DMS114 treated with DMSO at 0.1 percent for 48 hours (cell line): ENCODE measurements at regions not wholly inside any gene's neighbourhood (a gene's known extent, or its start where the extent isn't known, plus 50 kb on each side); places are given as distances from the start of the nearest gene placed in this dataset.

Experiments
- DNase-seq: peaks from one replicate; lab custom pipeline; 2025; ENCODE audit not compliant: unreplicated experiment; lab: John Stamatoyannopoulos, UW

DNA sequence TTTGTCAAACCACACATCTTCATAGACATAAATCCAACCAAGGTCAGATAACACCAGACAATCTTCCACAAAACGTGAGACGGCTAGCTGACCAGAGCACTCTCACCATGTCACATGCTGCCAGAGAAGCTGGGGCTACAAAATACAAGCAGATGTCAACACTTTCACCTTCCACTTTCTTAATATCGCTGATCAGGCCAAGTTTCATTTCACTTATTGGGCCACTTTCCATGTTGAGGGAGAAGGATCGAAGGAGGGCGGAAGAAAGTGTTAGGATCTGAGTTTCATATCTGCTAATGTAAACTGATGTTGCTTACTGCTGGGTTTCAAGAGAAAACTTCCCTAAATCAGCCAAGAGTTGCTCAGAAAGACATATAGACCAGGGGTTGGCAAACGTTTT, 177.0 kb upstream of the PRDM1 start:
- DNase-seq: no peak

DNA sequence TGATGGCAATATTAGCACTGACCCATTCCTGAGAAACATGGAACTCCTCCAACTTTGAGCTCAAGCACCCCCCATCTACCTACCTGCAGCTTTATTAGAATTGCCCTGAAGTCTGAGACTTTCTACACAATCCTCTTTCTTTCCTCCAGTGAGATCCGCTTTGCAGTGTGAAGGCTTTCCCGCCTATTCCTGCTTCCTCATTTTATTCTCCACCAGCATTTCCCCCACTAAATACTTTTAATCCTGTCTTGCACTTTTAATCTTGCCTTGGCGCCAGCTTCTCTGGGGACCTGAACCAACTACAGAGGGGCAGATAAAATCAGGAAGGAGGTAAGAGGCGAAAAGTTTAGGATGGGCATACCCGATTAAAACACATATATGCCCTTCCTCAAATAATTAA, 178.1 kb upstream of the PRDM1 start:
- no peak for DNase-seq

DNA sequence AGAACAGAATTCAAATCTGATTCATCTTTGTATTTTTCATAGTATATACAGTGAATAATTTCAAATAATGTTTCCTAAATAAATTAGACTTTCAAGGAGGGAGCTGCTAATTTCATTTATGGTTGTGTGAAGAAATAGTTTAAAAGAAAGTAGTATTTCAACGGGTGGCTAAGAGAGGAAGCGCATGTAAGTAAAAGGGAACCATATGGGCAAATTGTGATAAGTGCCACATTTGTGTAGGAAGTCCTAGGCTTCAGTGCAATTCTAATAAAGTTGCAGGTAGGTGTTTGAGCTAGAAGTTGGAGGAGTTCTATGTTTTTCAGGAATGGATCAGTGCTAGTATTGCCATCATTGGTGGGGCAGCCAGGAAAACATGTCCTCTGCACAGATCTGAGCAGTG, 178.8 kb upstream of the PRDM1 start:
- no peak for DNase-seq

DNA sequence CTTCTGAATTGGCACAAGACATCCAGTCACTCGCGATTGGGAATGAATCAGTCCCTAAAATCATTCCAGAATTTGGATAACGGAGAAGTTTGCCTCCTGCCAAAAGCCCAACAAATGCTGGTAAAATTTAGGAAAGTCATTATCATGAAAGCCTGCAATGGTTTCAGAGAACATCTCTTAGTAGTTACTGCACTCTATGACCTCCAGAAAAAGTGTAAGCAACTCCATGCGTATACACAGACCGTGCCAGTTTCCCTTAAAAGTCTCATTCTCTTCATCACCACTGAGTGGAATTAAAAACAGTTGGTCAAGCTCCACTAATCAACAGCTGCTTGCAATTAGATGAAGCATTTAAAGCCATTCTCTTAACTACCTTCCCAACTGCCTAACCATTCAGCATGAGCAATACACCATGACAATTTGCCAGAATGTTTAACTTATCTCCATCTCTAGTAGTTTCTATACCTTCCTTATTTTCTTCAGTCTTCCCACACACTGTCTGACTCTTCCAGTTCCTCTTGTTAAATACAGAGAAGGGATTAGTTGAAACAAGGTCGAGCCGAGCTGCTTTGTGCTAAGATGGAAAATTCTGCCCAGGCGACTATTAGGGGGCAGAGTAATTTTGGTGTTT, 183.6 kb upstream of the PRDM1 start:
- DNase-seq: no peak

DNA sequence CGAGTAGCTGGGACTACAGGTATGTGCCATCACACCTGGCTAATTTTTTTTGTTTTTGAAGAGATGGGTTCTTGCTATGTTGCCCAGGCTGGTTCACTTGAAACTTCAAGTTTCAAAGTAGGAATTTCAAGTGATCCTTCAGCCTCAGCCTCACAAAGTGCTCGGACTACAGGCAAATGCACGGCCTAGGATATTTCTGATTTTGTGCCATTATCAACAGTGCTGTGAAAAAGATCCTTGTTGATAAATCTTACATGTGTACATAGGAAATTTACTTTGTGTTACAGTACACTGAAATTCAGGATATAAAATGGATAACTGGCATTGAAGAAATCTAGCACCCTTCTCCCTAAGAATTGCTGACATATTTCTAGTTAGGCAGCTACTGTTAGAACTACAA, 184.6 kb upstream of the PRDM1 start:
- no peak for DNase-seq

DNA sequence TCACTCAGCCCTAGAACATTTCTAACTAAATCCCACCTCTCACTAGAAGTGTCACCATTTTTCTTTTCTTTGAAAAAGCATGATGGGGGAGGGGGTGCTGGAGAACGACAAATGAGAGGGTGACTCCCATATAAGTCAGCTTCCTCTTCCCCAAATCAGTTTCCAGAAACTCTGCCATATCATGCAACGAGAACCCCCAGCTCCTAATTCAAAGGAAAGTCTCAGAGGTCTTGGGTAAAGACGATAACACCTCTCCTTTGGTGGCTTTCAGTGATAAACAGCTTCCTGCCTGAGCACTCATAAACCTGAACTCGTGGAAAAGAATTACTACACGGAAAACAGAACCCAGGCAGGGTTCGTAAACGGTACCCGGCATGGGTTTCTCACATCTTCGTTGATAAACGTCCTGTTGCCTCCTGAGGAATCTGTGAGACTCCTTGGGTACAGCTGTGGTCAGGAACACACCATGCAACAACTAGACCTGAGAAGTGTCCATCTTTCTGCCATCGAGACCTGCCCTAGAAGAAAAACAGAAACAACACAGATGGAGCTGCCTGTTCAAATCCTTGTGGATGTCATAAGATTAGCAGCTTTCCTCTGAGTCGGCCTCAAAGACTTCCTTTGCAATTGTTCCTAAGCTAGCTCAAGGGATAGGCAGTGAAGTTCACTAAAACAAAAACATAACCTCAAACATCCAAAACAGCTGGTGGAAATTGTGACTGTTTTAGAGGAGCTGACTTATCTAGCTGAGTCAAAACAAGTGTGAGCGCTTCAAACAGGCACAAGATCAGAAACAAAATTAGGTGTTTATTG, 185.8 kb upstream of the PRDM1 start:
- no peak for DNase-seq

DNA sequence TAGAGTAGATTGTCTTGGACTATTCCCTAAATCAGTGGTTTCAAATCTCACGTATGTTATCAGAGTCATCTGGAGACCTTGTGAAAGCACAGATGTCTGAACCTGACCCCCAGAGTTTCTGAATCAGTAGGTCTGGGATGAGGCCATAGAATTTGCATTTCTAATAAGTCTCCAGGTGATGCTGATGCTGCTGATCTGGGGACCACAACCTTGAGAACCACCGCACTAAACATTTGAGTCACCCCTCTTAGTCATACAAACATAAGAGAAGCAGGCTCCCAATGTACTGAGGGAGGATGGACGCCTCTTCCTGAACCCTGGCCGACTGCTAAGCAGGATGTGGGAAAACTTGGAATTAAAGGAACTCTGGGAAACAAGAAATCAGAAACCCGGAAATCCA, 187.8 kb upstream of the PRDM1 start:
- no peak for DNase-seq

DNA sequence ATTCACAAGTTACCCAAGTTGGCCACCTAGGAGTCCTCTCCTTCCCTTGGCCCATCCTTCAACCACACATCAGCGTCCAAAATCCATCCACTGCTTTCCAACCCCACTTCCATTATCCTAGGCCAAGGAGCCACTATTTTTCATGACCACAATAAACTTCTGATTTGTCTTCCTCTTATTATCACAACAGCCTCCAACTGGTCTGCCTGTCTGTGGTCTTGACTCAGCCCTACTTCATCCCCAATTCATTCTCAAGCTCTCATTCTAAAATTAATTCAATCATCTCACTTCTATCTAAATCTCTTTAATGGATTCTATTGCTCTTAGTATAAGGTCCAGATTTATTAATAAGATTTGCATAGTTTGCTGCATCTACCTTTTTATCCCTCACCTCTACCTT, 189.0 kb upstream of the PRDM1 start:
- DNase-seq: no peak

DNA sequence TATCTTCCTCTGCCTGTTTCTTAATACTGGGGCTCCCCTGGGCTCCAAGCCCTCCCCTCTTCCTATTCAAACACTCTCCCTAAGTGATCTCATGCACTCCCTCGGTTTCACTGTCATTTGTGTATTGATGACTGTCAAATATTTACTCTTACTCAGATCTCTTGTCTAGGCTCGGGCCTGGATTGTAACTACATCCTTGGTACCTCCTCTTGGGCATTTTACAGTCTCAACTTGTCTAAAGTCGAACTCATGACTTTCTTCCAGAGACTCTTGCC, 189.4 kb upstream of the PRDM1 start:
- DNase-seq: no peak

DNA sequence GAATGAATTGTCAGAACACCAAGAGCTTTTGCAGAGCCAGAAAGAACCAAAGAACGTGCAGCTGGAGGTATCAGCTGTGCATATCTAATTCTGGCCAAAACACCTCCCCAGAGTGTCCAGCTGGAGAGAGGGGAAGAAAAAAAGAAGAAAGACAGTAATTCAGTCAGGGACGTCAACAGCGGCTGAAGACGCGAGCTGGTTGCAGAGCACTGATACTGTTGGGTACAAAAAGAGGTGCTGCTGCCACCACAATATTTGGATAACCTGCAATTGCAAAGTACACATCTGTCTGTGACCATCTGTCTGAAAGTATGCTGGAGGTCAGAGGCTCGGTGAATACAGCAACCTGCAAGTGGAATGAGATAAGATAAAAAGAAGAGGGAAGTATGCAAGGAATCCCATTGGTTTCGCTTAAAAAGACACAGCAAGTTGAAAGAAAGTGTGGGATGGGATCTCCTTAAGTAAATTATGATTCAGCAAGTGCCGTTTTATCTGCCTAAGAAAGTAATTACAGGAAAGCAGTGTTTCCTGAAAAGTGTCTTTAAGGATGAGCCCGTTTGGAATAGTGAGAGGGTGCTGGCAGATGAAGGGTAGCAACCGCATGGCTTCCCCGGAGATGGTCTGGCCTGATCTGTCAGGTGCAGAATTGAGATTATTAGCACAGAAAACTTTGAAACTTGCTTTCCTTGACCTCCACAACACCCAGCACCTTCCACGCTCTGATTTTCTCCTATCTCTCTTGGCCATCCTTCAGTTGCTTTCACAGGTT, 189.9 kb upstream of the PRDM1 start:
- no peak for DNase-seq

DNA sequence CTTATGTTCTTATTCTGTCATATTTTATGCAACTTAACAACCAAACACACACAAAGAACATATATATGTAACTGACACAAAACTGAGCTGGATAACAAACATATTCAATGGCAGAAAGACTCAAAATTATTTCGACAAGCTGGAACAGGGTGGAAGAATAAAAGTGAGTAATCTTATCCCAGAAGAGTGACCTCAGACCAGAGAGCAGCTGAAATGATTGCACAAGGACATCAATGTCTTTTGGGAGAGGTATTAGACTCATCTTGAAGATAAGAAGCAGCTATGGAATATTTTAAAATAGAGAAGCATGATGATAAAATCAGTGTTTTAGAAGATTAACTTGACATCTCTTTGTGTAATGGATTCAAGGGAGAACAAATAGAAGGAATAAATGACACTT, 191.6 kb upstream of the PRDM1 start:
- no peak for DNase-seq

DNA sequence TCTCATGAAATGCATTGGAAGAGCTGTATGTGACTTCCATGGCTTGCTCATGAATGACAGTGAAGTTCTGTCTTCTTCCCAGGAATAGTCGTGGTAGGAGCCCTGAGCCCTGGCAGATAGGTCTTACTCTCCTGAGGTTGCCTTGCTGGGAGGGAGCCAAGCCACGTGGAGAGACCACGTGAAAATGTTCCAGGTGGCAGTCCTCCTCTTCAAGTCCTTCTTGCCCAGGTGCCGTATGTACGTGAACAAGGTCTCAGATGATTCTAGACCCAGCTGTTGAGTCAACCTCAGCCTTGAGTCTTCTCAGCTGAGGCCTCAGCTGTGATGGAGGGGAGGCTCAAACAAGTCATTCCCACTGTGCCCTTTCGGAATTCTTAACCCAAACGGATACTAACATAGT, 192.4 kb upstream of the PRDM1 start:
- DNase-seq: no peak

DNA sequence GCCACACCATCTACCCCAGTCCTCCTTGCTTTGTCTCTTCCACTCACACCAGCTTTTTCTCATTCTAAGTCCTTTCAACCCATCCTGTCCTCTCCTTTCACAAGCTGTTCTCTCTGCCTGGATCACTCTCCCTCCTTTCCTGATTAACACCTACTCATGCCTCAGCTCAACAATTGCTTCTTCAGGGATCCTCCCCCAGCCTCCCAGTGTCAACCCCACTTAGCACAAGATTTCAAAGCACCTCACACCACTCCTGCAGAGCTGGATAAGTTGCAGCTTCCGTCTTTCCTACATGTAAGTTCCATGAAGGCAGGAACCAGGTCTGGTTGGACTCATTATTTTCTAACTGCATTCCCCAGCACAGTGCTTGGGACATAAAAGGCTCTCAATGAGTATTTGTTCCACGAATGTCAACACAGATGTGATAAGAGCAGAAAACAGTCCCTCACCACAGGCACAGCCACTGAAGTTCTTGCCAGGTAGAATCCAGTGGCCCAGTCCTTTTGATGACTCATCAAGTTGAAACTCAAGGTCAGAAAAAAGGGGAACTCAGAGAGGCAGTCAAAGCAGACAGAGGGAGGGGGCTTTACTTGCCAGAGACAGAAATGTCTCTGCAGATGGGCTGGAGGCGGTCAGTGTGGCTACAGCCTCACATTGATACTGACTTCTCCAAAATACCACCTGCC, 193.4 kb upstream of the PRDM1 start:
- DNase-seq: no peak

DNA sequence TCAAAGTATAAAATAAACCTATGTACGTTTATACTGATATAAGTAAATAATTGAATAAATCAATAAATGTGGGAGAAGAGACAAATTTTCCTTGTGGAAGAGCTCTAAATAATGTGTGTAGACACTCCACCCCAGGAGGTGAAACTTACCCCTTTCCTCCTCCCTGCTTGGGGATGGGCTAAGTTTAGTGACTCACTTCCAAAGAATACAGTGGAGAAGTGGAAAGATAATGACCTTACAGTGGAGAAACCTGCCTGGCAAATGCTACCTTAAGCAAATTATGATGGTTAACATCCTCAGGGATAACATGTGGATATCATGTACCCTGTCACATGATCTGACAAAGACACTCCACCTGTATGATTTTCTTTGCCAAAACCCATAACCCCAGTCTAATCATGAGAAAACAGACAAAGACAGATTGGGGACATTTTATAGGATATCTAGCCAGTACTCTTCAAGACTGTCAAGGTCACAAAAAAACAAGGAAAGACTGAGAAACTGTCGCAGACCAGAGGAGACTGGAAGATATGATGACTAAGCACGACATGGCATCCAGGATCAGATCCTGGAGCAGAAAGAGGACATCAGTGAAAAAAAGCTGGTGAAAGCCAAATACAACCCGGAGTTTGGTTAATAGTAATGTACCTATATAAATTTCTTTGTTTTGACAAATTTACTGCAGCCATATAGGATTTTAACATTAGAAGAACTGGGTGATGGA, 195.5 kb upstream of the PRDM1 start:
- DNase-seq: no peak

DNA sequence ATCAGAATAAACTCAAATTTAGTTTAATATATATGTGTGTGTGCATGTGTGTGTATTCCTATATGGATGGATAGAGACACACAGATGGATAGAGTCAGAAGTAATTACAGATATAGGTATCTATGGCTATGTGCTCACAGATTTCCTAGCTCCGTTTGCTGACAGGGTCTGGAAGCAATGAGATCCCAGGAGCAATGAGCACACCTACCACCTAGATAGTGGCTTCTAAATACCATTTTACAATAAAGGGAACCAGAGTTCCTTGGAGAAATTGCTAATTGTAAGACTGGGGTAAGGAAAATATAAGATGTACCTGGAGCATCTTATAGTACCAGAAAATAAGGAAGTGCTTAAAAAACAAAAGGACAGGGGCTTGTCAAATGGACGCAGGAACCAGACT, 196.2 kb upstream of the PRDM1 start:
- no peak for DNase-seq

DNA sequence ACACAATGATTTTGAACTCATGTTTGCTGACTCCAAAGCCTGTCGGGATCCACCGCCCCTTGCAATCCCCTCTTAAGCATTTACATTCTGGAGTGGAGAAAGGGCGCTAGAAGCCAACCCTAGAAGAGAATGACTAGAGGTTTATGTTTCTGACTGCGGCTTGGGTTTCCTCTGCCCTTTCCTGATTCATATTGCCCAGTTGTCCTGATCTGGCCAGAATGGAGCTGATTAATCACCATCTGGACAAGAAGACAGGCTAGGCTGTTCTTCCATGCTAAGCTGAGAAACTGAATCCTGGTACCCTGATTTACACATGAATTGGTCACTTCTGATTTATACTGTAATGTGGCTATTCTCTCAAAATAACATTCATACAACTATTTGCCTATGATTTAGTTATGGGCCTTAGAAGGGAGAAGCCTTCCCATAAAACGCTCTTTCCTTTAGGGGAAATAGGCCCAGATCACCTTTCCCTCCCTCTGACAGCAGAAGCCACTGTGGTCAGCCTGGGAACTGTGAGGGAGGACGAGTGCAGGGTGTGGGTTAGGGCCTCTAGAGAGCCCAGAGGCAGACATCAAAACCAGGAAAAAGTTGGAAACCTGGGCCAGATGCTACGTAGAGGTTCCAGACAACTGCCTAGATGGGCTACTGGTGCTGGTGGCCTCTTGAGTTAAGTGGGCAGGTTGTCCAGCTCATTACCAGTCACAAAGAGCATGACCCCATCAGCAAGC, 199.2 kb upstream of the PRDM1 start:
- DNase-seq: no peak

DNA sequence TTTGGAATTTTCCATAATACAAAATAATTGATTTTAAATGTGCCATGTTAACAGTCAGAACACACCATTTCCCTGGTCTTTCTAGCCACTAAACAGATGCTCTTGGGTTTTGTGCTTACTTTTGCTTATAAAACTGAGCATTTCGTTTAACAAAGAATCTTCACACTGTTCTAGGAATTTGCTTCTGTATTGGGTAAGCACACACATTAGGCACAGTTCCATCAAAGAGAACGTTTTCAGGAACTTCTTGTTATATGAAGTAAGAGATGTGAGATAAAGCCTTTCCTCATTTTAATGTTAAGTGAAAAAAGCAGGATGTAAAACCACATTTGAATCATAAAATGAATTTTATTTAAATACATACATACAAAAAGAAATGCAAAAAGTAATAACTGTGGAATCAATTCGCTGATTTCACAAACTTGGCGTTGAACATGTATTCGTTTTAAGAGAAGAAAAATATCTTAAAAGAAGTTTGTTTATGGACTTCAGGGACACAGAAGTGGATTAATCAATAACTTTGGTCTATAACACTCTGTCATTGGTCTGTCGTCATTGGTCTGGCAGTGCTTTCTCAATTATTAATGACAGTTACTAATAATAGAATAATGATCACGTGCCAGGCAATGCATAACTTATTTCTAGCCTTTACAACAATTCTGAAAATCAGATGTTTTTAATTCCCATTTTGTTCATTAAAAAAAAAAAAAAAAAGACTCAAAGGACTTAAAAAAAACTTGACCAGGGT, 199.9 kb upstream of the PRDM1 start:
- DNase-seq: no peak

DNA sequence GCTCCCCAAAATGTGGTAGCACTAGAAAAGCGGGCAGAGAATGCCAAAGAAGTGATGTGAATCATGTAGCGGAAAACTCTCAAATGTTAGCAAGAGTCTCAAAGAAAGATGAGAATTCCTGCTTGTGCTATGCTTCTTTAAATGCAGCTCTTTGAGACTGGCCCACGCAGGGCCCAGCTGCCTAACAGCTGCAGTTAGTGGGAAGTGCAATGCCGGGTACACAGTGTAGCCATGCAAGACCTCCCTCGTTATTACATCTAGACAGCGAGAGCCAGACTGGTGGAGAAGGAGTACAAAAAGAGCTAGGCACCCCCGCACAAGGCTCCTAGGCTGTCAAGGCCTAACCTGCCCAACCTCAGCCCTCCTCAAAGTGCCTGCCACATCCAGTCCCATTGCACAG, 201.7 kb upstream of the PRDM1 start:
- DNase-seq: no peak

DNA sequence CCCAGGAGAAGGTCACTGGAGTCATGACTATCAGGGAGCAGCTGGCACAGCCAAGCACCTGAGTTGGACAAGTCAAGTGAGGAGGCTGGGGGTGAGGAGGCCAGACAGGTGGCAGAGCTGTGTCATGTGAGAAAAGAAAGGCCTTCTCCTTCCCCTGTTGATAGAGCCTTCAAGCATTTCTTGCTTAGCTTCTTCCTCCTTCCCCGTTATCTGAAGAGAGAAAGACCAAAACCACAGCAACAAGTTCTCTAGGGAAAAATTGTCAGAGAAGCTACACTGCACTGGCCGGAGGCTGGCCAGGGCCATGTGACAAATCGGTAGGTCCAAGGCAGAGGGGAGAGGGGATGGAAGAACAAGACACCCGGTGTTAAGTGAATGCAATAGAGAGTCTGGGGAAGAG, 202.1 kb upstream of the PRDM1 start:
- DNase-seq: no peak

DNA sequence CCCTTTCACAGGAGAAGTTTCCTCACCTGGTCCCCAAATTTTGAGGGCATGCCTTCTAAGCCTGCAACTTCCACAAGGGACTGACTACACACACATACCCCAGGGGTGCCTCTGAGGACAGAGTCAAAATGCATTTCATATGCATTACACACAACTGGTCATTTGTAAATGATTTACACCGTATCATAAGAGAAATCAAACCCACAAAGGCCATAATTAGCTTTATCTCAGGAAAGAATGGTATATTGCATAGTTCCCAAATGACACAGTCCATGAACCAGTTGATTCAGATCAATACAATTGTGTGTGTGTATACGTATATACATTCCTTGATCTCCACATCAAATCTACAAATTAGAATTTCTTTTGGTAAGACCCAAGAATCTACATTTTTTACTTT, 203.3 kb upstream of the PRDM1 start:
- DNase-seq: no peak
